CD14-positive monocyte (primary cell): ENCODE measurements at regions not wholly inside any gene's neighbourhood (a gene's known extent, or its start where the extent isn't known, plus 50 kb on each side); places are given as distances from the start of the nearest gene placed in this dataset.

ENCODE experiments used
- DNase-seq, 3 donors: peaks; one replicate each; pipeline ENCODE4 v3.0.0-alpha.2; 2011 to 2022
- H2AFZ ChIP-seq: 2 replicates; pipeline ENCODE4 v1.6.0; 2012; ENCODE audit warnings: mild to moderate bottlenecking, low read depth, low read length, inconsistent platforms; ENCODE audit not compliant: insufficient read depth, poor library complexity, severe bottlenecking
- H3K27ac ChIP-seq, 2 donors: 1 replicate in 1 of 2; 2 replicates in 1 of 2; pipeline ENCODE4 v1.5.1; 2012 to 2013; ENCODE audit warnings: low read length in 2 of 2, control low read depth in 1 of 2, inconsistent platforms in 1 of 2, low read depth in 1 of 2, mild to moderate bottlenecking in 1 of 2
- H3K27me3 ChIP-seq, 2 donors: one replicate each; pipeline versions ENCODE4 v1.6.0 to v1.6.1; 2011 to 2013; ENCODE audit warnings: low read length in 2 of 2; ENCODE audit not compliant: control insufficient read depth in 2 of 2, insufficient read depth in 2 of 2
- H3K36me3 ChIP-seq, 2 donors: replicated peaks in 1 of 2; 1 replicate in 1 of 2; 2 replicates in 1 of 2; pipeline versions ENCODE4 v1.5.1 to v1.6.1; 2012 to 2013; ENCODE audit warnings: low read length in 2 of 2, control low read depth in 1 of 2, inconsistent platforms in 1 of 2, mild to moderate bottlenecking in 1 of 2; ENCODE audit not compliant: insufficient read depth in 2 of 2, control insufficient read depth in 1 of 2
- H3K4me1 ChIP-seq, 2 donors: 1 replicate in 1 of 2; 2 replicates in 1 of 2; pipeline versions ENCODE4 v1.5.1 to v1.6.1; 2012 to 2013; ENCODE audit warnings: low read length in 2 of 2, control low read depth in 1 of 2, inconsistent platforms in 1 of 2, mild to moderate bottlenecking in 1 of 2, moderate library complexity in 1 of 2; ENCODE audit not compliant: insufficient read depth in 2 of 2, control insufficient read depth in 1 of 2
- H3K4me2 ChIP-seq: replicated peaks from 2 replicates; pipeline ENCODE3; 2012; ENCODE audit warnings: low read length, moderate library complexity, mild to moderate bottlenecking; ENCODE audit not compliant: poor library complexity, severe bottlenecking; ENCODE audit errors: extremely low read depth
- H3K4me3 ChIP-seq, 3 experiments: fragments of 200-600 bp in 1 of 3; sonication (generic) in 1 of 3; replicated peaks in 1 of 3; 1 replicate in 2 of 3; 2 replicates in 1 of 3; pipeline ENCODE4 v1.5.1; 2011 to 2013; ENCODE audit warnings: low read length in 3 of 3, mild to moderate bottlenecking in 3 of 3, control low read depth in 2 of 3, low read depth in 2 of 3, inconsistent platforms in 1 of 3, moderate library complexity in 1 of 3
- H3K79me2 ChIP-seq: 2 replicates; pipeline ENCODE4 v1.6.0; 2012; ENCODE audit warnings: mild to moderate bottlenecking, control low read depth, inconsistent platforms, low read length, moderate library complexity; ENCODE audit not compliant: insufficient read depth
- H3K9ac ChIP-seq: 2 replicates; pipeline ENCODE4 v1.6.0; 2017; ENCODE audit warnings: low read length, mild to moderate bottlenecking; ENCODE audit not compliant: insufficient read depth, poor library complexity, severe bottlenecking
- H3K9me3 ChIP-seq, 2 donors: replicated peaks in 1 of 2; 1 replicate in 1 of 2; 2 replicates in 1 of 2; pipeline versions ENCODE4 v1.5.1 to v1.6.1; 2012 to 2013; ENCODE audit warnings: low read length in 2 of 2, control low read depth in 1 of 2; ENCODE audit not compliant: control insufficient read depth in 1 of 2, insufficient read depth in 1 of 2
- H4K20me1 ChIP-seq: 2 replicates; pipeline ENCODE4 v1.6.0; 2012; ENCODE audit warnings: mild to moderate bottlenecking, low read length, control low read depth, moderate library complexity; ENCODE audit not compliant: insufficient read depth
- H3K27ac Mint-ChIP-seq, 7 donors: one replicate each; pipeline ENCODE4 v1.8.0; 2020; ENCODE audit warnings: mild to moderate bottlenecking in 7 of 7, mixed read lengths in 7 of 7, moderate library complexity in 6 of 7, inconsistent platforms in 2 of 7
- H3K27me3 Mint-ChIP-seq, 3 donors: one replicate each; pipeline ENCODE4 v1.8.0; 2021 to 2022; ENCODE audit warnings: low read depth in 3 of 3, mild to moderate bottlenecking in 3 of 3, mixed read lengths in 3 of 3, moderate library complexity in 3 of 3, inconsistent platforms in 1 of 3
- H3K36me3 Mint-ChIP-seq, 2 donors: one replicate each; pipeline ENCODE4 v1.8.0; 2020; ENCODE audit warnings: mixed read lengths in 2 of 2, inconsistent platforms in 1 of 2, mild to moderate bottlenecking in 1 of 2
- H3K4me1 Mint-ChIP-seq: one replicate; pipeline ENCODE4 v1.8.0; 2020; ENCODE audit warnings: mild to moderate bottlenecking, mixed read lengths
- H3K4me3 Mint-ChIP-seq, 2 donors: one replicate each; pipeline ENCODE4 v1.8.0; 2020; ENCODE audit warnings: mild to moderate bottlenecking in 2 of 2, mixed read lengths in 2 of 2, moderate library complexity in 1 of 2
- H3K9me3 Mint-ChIP-seq, 7 donors: one replicate each; pipeline ENCODE4 v1.8.0; 2020 to 2022; ENCODE audit warnings: mixed read lengths in 7 of 7, mild to moderate bottlenecking in 6 of 7, moderate library complexity in 6 of 7, inconsistent platforms in 2 of 7
- WGBS: methylation state at CpG from one replicate; pipeline ENCODE4 v1.1.5; 2013; ENCODE audit warnings: missing lambda C conversion rate; ENCODE audit not compliant: insufficient coverage; 5-methylcytosine and 5-hydroxymethylcytosine counted together
- intact Hi-C, 2 donors: fragments of 100-400 bp; cut with micrococcal nuclease; formaldehyde crosslinking; loops; one replicate each; pipeline versions ENCODE4 v1.15.0 to v1.15.1; 2023
- TF ChIP-seq, protein P1 (sequence below): fragments of 200-600 bp; IDR thresholded peaks from one replicate; pipeline ENCODE4 v1.8.0; 2022; ENCODE audit warnings: antibody characterized with exemption, mild to moderate bottlenecking

DNA sequence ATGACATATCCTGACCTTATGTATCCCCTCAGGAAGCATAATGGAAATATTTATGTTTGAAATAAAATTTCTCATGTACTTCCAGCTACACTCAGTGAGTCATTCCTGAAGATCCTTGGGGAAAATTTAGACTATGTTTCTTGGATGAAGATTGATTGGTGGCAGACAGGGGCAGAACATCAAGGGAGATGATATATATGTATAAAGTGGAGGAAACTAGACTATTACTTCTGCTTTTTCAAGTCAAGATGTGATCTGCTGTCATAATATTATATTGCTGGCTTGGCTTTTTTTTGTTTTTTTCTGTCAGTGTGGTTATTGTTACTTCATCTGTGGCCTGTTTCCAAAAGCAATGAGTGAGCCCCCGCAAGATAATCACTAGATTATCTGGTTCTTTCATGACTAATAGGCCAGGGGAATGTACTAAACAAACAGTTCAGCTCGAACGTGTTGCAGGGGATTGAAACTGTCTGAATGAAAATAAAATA, 87.2 kb upstream of the TNFSF11 start:
- TF ChIP-seq, protein P1, sequence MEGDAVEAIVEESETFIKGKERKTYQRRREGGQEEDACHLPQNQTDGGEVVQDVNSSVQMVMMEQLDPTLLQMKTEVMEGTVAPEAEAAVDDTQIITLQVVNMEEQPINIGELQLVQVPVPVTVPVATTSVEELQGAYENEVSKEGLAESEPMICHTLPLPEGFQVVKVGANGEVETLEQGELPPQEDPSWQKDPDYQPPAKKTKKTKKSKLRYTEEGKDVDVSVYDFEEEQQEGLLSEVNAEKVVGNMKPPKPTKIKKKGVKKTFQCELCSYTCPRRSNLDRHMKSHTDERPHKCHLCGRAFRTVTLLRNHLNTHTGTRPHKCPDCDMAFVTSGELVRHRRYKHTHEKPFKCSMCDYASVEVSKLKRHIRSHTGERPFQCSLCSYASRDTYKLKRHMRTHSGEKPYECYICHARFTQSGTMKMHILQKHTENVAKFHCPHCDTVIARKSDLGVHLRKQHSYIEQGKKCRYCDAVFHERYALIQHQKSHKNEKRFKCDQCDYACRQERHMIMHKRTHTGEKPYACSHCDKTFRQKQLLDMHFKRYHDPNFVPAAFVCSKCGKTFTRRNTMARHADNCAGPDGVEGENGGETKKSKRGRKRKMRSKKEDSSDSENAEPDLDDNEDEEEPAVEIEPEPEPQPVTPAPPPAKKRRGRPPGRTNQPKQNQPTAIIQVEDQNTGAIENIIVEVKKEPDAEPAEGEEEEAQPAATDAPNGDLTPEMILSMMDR, result no peak
- Histone ChIP-seq H3K27ac (no peak overlapping the region), H3K27me3 (no peaks in the 10 kb centered on the region), H3K36me3 (no peaks in the 10 kb centered on the region), H3K4me1 (peaks cover 0 to 5% of the 10 kb centered on the region in 2 donors), H3K4me3 (no peak overlapping the region), H3K79me2 (no peaks in the 10 kb centered on the region), H3K9ac (no peak overlapping the region), H2AFZ (no peak overlapping the region), H4K20me1 (no peaks in the 10 kb centered on the region), H3K9me3 (no peaks in the 10 kb centered on the region), H3K4me2 (no peak overlapping the region)
- H3K9me3 Mint-ChIP-seq, result peaks cover 0 to 2% (median 0%) of the 10 kb centered on the region in 7 donors
- DNase-seq, result no peak
- 0% methylated on average over 1 of the region's 3 CpGs for WGBS
- intact Hi-C loops, result no loop called here
- no peaks in the 10 kb centered on the region for H3K36me3 Mint-ChIP-seq
- H3K4me1 Mint-ChIP-seq, result peaks cover 4% of the 10 kb centered on the region
- peaks cover 0 to 1% (median 1%) of the 10 kb centered on the region in 3 donors for H3K27me3 Mint-ChIP-seq
- H3K27ac Mint-ChIP-seq, result no peak overlapping the region
- no peak overlapping the region for H3K4me3 Mint-ChIP-seq

DNA sequence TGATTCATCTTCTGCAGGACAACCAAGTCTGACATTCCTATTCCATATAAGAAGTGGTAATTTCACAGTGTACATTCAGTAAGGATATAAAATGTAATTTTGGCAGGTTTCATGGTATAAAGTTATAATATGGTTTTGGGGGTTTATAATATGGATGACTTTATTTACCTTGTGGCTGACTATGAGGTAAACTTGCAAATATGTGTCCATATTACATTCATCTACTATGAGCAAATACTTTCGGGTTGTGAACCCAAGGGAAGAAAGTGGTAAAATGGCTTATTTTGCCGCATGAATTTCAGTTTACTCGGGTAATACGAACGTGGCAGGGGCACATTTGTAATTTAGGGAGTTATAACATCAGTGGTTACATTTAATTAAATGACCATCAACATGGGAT, 86.7 kb upstream of the TNFSF11 start:
- Histone ChIP-seq H3K4me3 (no peak overlapping the region), H3K4me1 (peaks cover 0 to 5% of the 10 kb centered on the region in 2 donors), H3K27ac (no peak overlapping the region), H3K79me2 (no peaks in the 10 kb centered on the region), H2AFZ (no peak overlapping the region), H3K9ac (no peak overlapping the region), H3K27me3 (no peaks in the 10 kb centered on the region), H3K9me3 (no peaks in the 10 kb centered on the region), H4K20me1 (no peaks in the 10 kb centered on the region), H3K4me2 (no peak overlapping the region), H3K36me3 (no peaks in the 10 kb centered on the region)
- H3K36me3 Mint-ChIP-seq, result no peaks in the 10 kb centered on the region
- no CpG with 5 or more reads among the region's 5 CpGs for WGBS
- intact Hi-C loops, result no loop called here
- TF ChIP-seq, protein P1, result no peak
- H3K4me1 Mint-ChIP-seq, result peaks cover 4% of the 10 kb centered on the region
- H3K4me3 Mint-ChIP-seq, result no peak overlapping the region
- peaks cover 0 to 2% (median 0%) of the 10 kb centered on the region in 7 donors for H3K9me3 Mint-ChIP-seq
- H3K27me3 Mint-ChIP-seq, result peaks cover 0 to 1% (median 0%) of the 10 kb centered on the region in 3 donors
- H3K27ac Mint-ChIP-seq, result no peak overlapping the region
- no peak for DNase-seq
